ENCODE measurements at regions not wholly inside any gene's neighbourhood (a gene's known extent, or its start where the extent isn't known, plus 50 kb on each side); places are given as distances from the start of the nearest gene placed in this dataset.

- no peak overlapping the region for H3K27ac ChIP-seq (ENCODE audit: extremely low read depth, low read depth, low read length)
- no peak overlapping the region for H3K4me2 ChIP-seq (ENCODE audit: insufficient read depth, low read length)
- no TSS peak for BruUV-seq (replicated peaks)
- FAIRE-seq (no peak), ATAC-seq (no peak), DNase-seq (ENCODE audit: extremely low read depth in 1 of 4, low spot score in 3 of 4) (no peak)
- ChIA-PET POLR2A (no interaction called here), CTCF (ENCODE audit: low intra/inter-chr PET ratio) (no interaction called here)
- no peaks in the 10 kb centered on the region for H3K4me1 ChIP-seq (replicated peaks in 1 of 2; ENCODE audit: control insufficient read depth in 2 of 2, insufficient read depth in 2 of 2, low read length in 2 of 2)
- no peaks in the 10 kb centered on the region for H3K79me2 ChIP-seq (ENCODE audit: control insufficient read depth, insufficient read depth, low read length)
- H3K9ac ChIP-seq (ENCODE audit: insufficient read depth in 1 of 2, low read depth in 2 of 2, low read length in 2 of 2), result no peak overlapping the region
- no peaks in the 10 kb centered on the region for H3K36me3 ChIP-seq (ENCODE audit: control insufficient read depth, insufficient read depth, low read length)
- H3K27me3 ChIP-seq (ENCODE audit: control insufficient read depth in 2 of 2, insufficient read depth in 2 of 2, low read length in 2 of 2), result peaks cover 0 to 5% of the 10 kb centered on the region in 2 experiments; a peak in 1 of 5 replicates
- intact Hi-C loops (cut with micrococcal nuclease) (loop anchor here (10.0 kb wide), 1 partner anchor 533 kb away; no protein-coding TSS in a partner anchor), in situ Hi-C loops (cut with MboI) (no loop called here)
- peak overlapping the region; percentile 22; the same call in 1 of the 2 replicates for H2AFZ ChIP-seq (ENCODE audit: low read depth, low read length)
- H4K20me1 ChIP-seq (replicated peaks; ENCODE audit: control insufficient read depth, insufficient read depth, low read length), result no peaks in the 10 kb centered on the region
- no peaks in the 10 kb centered on the region for H3K9me3 ChIP-seq (replicated peaks; ENCODE audit: control insufficient read depth, insufficient read depth, low read depth, low read length)
- no peak overlapping the region for H3K4me3 ChIP-seq
- H3K9me1 ChIP-seq (ENCODE audit: control insufficient read depth, insufficient read depth, low read length), result no peaks in the 10 kb centered on the region
- WGBS (ENCODE audit: insufficient coverage, low coverage, missing lambda C conversion rate), result 4% methylated on average over 4 of the region's 4 CpGs
- no peak for TF ChIP-seq ZNF408 (CRISPR knock-in tag; IDR thresholded peaks at IDR 0.05; ENCODE audit: low read depth)
- TF ChIP-seq CBX3 (IDR thresholded peaks at IDR 0.05; ENCODE audit: borderline replicate concordance in 1 of 2, low read length in 2 of 2), result no peak
- TF ChIP-seq ZNF695 (CRISPR knock-in tag; IDR thresholded peaks at IDR 0.05), result no peak
- no peak for TF ChIP-seq ZNF175 (CRISPR knock-in tag; IDR thresholded peaks at IDR 0.05; ENCODE audit: low read depth)
- TF ChIP-seq, protein P1, sequence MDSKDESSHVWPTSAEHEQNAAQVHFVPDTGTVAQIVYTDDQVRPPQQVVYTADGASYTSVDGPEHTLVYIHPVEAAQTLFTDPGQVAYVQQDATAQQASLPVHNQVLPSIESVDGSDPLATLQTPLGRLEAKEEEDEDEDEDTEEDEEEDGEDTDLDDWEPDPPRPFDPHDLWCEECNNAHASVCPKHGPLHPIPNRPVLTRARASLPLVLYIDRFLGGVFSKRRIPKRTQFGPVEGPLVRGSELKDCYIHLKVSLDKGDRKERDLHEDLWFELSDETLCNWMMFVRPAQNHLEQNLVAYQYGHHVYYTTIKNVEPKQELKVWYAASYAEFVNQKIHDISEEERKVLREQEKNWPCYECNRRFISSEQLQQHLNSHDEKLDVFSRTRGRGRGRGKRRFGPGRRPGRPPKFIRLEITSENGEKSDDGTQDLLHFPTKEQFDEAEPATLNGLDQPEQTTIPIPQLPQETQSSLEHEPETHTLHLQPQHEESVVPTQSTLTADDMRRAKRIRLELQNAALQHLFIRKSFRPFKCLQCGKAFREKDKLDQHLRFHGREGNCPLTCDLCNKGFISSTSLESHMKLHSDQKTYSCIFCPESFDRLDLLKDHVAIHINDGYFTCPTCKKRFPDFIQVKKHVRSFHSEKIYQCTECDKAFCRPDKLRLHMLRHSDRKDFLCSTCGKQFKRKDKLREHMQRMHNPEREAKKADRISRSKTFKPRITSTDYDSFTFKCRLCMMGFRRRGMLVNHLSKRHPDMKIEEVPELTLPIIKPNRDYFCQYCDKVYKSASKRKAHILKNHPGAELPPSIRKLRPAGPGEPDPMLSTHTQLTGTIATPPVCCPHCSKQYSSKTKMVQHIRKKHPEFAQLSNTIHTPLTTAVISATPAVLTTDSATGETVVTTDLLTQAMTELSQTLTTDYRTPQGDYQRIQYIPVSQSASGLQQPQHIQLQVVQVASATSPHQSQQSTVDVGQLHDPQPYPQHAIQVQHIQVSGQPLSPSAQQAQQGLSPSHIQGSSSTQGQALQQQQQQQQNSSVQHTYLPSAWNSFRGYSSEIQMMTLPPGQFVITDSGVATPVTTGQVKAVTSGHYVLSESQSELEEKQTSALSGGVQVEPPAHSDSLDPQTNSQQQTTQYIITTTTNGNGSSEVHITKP (IDR thresholded peaks at IDR 0.05; ENCODE audit: partially characterized antibody), result no peak
- TF ChIP-seq PHF8 (IDR thresholded peaks at IDR 0.05; ENCODE audit: borderline replicate concordance, low read length), result no peak
- TF ChIP-seq, protein P2, sequence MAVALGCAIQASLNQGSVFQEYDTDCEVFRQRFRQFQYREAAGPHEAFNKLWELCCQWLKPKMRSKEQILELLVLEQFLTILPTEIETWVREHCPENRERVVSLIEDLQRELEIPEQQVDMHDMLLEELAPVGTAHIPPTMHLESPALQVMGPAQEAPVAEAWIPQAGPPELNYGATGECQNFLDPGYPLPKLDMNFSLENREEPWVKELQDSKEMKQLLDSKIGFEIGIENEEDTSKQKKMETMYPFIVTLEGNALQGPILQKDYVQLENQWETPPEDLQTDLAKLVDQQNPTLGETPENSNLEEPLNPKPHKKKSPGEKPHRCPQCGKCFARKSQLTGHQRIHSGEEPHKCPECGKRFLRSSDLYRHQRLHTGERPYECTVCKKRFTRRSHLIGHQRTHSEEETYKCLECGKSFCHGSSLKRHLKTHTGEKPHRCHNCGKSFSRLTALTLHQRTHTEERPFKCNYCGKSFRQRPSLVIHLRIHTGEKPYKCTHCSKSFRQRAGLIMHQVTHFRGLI (CRISPR knock-in tag; IDR thresholded peaks at IDR 0.05), result no peak
- TF ChIP-seq, protein P3, sequence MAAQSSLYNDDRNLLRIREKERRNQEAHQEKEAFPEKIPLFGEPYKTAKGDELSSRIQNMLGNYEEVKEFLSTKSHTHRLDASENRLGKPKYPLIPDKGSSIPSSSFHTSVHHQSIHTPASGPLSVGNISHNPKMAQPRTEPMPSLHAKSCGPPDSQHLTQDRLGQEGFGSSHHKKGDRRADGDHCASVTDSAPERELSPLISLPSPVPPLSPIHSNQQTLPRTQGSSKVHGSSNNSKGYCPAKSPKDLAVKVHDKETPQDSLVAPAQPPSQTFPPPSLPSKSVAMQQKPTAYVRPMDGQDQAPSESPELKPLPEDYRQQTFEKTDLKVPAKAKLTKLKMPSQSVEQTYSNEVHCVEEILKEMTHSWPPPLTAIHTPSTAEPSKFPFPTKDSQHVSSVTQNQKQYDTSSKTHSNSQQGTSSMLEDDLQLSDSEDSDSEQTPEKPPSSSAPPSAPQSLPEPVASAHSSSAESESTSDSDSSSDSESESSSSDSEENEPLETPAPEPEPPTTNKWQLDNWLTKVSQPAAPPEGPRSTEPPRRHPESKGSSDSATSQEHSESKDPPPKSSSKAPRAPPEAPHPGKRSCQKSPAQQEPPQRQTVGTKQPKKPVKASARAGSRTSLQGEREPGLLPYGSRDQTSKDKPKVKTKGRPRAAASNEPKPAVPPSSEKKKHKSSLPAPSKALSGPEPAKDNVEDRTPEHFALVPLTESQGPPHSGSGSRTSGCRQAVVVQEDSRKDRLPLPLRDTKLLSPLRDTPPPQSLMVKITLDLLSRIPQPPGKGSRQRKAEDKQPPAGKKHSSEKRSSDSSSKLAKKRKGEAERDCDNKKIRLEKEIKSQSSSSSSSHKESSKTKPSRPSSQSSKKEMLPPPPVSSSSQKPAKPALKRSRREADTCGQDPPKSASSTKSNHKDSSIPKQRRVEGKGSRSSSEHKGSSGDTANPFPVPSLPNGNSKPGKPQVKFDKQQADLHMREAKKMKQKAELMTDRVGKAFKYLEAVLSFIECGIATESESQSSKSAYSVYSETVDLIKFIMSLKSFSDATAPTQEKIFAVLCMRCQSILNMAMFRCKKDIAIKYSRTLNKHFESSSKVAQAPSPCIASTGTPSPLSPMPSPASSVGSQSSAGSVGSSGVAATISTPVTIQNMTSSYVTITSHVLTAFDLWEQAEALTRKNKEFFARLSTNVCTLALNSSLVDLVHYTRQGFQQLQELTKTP (IDR thresholded peaks at IDR 0.05; ENCODE audit: low read depth in 1 of 2, partially characterized antibody in 2 of 2), result no peak
- TF ChIP-seq TEAD2 (tag; IDR thresholded peaks at IDR 0.05), result no peak
- TF ChIP-seq MAFF (IDR thresholded peaks at IDR 0.05; ENCODE audit: low read length), result no peak
- no peak for TF ChIP-seq ILK (tag; IDR thresholded peaks at IDR 0.05; ENCODE audit: borderline replicate concordance, low read depth)
- no peak for TF ChIP-seq SMARCA5 (IDR thresholded peaks at IDR 0.05)
- TF ChIP-seq HCFC1 (IDR thresholded peaks at IDR 0.05; ENCODE audit: low read depth, low read length), result no peak
- TF ChIP-seq MAFK (IDR thresholded peaks at IDR 0.05; ENCODE audit: low read length), result no peak
- TF ChIP-seq TBP (optimal IDR thresholded peaks at IDR 0.05; ENCODE audit: low read depth, low read length), result no peak
These were observed 53.0 kb upstream of the AIG1 start for GRCh38 chr6:143007646-143008045.
